CD14-positive monocyte (primary cell): ENCODE measurements at regions not wholly inside any gene's neighbourhood (a gene's known extent, or its start where the extent isn't known, plus 50 kb on each side); places are given as distances from the start of the nearest gene placed in this dataset.

ENCODE experiments used
- DNase-seq, 3 donors: peaks; one replicate each; pipeline ENCODE4 v3.0.0-alpha.2; 2011 to 2022
- H2AFZ ChIP-seq: 2 replicates; pipeline ENCODE4 v1.6.0; 2012; ENCODE audit warnings: mild to moderate bottlenecking, low read depth, low read length, inconsistent platforms; ENCODE audit not compliant: insufficient read depth, poor library complexity, severe bottlenecking
- H3K27ac ChIP-seq, 2 donors: 1 replicate in 1 of 2; 2 replicates in 1 of 2; pipeline ENCODE4 v1.5.1; 2012 to 2013; ENCODE audit warnings: low read length in 2 of 2, control low read depth in 1 of 2, inconsistent platforms in 1 of 2, low read depth in 1 of 2, mild to moderate bottlenecking in 1 of 2
- H3K27me3 ChIP-seq, 2 donors: one replicate each; pipeline versions ENCODE4 v1.6.0 to v1.6.1; 2011 to 2013; ENCODE audit warnings: low read length in 2 of 2; ENCODE audit not compliant: control insufficient read depth in 2 of 2, insufficient read depth in 2 of 2
- H3K36me3 ChIP-seq, 2 donors: replicated peaks in 1 of 2; 1 replicate in 1 of 2; 2 replicates in 1 of 2; pipeline versions ENCODE4 v1.5.1 to v1.6.1; 2012 to 2013; ENCODE audit warnings: low read length in 2 of 2, control low read depth in 1 of 2, inconsistent platforms in 1 of 2, mild to moderate bottlenecking in 1 of 2; ENCODE audit not compliant: insufficient read depth in 2 of 2, control insufficient read depth in 1 of 2
- H3K4me1 ChIP-seq, 2 donors: 1 replicate in 1 of 2; 2 replicates in 1 of 2; pipeline versions ENCODE4 v1.5.1 to v1.6.1; 2012 to 2013; ENCODE audit warnings: low read length in 2 of 2, control low read depth in 1 of 2, inconsistent platforms in 1 of 2, mild to moderate bottlenecking in 1 of 2, moderate library complexity in 1 of 2; ENCODE audit not compliant: insufficient read depth in 2 of 2, control insufficient read depth in 1 of 2
- H3K4me2 ChIP-seq: replicated peaks from 2 replicates; pipeline ENCODE3; 2012; ENCODE audit warnings: low read length, moderate library complexity, mild to moderate bottlenecking; ENCODE audit not compliant: poor library complexity, severe bottlenecking; ENCODE audit errors: extremely low read depth
- H3K4me3 ChIP-seq, 3 experiments: fragments of 200-600 bp in 1 of 3; sonication (generic) in 1 of 3; replicated peaks in 1 of 3; 1 replicate in 2 of 3; 2 replicates in 1 of 3; pipeline ENCODE4 v1.5.1; 2011 to 2013; ENCODE audit warnings: low read length in 3 of 3, mild to moderate bottlenecking in 3 of 3, control low read depth in 2 of 3, low read depth in 2 of 3, inconsistent platforms in 1 of 3, moderate library complexity in 1 of 3
- H3K79me2 ChIP-seq: 2 replicates; pipeline ENCODE4 v1.6.0; 2012; ENCODE audit warnings: mild to moderate bottlenecking, control low read depth, inconsistent platforms, low read length, moderate library complexity; ENCODE audit not compliant: insufficient read depth
- H3K9ac ChIP-seq: 2 replicates; pipeline ENCODE4 v1.6.0; 2017; ENCODE audit warnings: low read length, mild to moderate bottlenecking; ENCODE audit not compliant: insufficient read depth, poor library complexity, severe bottlenecking
- H3K9me3 ChIP-seq, 2 donors: replicated peaks in 1 of 2; 1 replicate in 1 of 2; 2 replicates in 1 of 2; pipeline versions ENCODE4 v1.5.1 to v1.6.1; 2012 to 2013; ENCODE audit warnings: low read length in 2 of 2, control low read depth in 1 of 2; ENCODE audit not compliant: control insufficient read depth in 1 of 2, insufficient read depth in 1 of 2
- H4K20me1 ChIP-seq: 2 replicates; pipeline ENCODE4 v1.6.0; 2012; ENCODE audit warnings: mild to moderate bottlenecking, low read length, control low read depth, moderate library complexity; ENCODE audit not compliant: insufficient read depth
- H3K27ac Mint-ChIP-seq, 7 donors: one replicate each; pipeline ENCODE4 v1.8.0; 2020; ENCODE audit warnings: mild to moderate bottlenecking in 7 of 7, mixed read lengths in 7 of 7, moderate library complexity in 6 of 7, inconsistent platforms in 2 of 7
- H3K27me3 Mint-ChIP-seq, 3 donors: one replicate each; pipeline ENCODE4 v1.8.0; 2021 to 2022; ENCODE audit warnings: low read depth in 3 of 3, mild to moderate bottlenecking in 3 of 3, mixed read lengths in 3 of 3, moderate library complexity in 3 of 3, inconsistent platforms in 1 of 3
- H3K36me3 Mint-ChIP-seq, 2 donors: one replicate each; pipeline ENCODE4 v1.8.0; 2020; ENCODE audit warnings: mixed read lengths in 2 of 2, inconsistent platforms in 1 of 2, mild to moderate bottlenecking in 1 of 2
- H3K4me1 Mint-ChIP-seq: one replicate; pipeline ENCODE4 v1.8.0; 2020; ENCODE audit warnings: mild to moderate bottlenecking, mixed read lengths
- H3K4me3 Mint-ChIP-seq, 2 donors: one replicate each; pipeline ENCODE4 v1.8.0; 2020; ENCODE audit warnings: mild to moderate bottlenecking in 2 of 2, mixed read lengths in 2 of 2, moderate library complexity in 1 of 2
- H3K9me3 Mint-ChIP-seq, 7 donors: one replicate each; pipeline ENCODE4 v1.8.0; 2020 to 2022; ENCODE audit warnings: mixed read lengths in 7 of 7, mild to moderate bottlenecking in 6 of 7, moderate library complexity in 6 of 7, inconsistent platforms in 2 of 7
- CTCF ChIP-seq: fragments of 200-600 bp; IDR thresholded peaks from one replicate; pipeline ENCODE4 v1.8.0; 2022; ENCODE audit warnings: antibody characterized with exemption, mild to moderate bottlenecking
- WGBS: methylation state at CpG from one replicate; pipeline ENCODE4 v1.1.5; 2013; ENCODE audit warnings: missing lambda C conversion rate; ENCODE audit not compliant: insufficient coverage; 5-methylcytosine and 5-hydroxymethylcytosine counted together
- intact Hi-C, 2 donors: fragments of 100-400 bp; cut with micrococcal nuclease; formaldehyde crosslinking; loops; one replicate each; pipeline versions ENCODE4 v1.15.0 to v1.15.1; 2023

GRCh38 chr2:21890716-21891115 lies 766.9 kb downstream of the TDRD15 start:
- peaks cover 0 to 11% (median 2%) of the 10 kb centered on the region in 7 donors for H3K9me3 Mint-ChIP-seq
- Histone ChIP-seq H3K27ac (no peak overlapping the region), H4K20me1 (no peaks in the 10 kb centered on the region), H3K4me3 (no peak overlapping the region), H3K4me1 (no peaks in the 10 kb centered on the region), H3K9me3 (peaks cover 0 to 12% of the 10 kb centered on the region in 2 donors), H3K79me2 (no peaks in the 10 kb centered on the region), H3K9ac (no peak overlapping the region), H2AFZ (no peak overlapping the region), H3K27me3 (no peaks in the 10 kb centered on the region), H3K4me2 (no peak overlapping the region), H3K36me3 (no peaks in the 10 kb centered on the region)
- intact Hi-C loops, result no loop called here
- H3K27ac Mint-ChIP-seq, result no peak overlapping the region
- TF ChIP-seq CTCF, result no peak
- H3K4me1 Mint-ChIP-seq, result no peaks in the 10 kb centered on the region
- no peak overlapping the region for H3K4me3 Mint-ChIP-seq
- H3K36me3 Mint-ChIP-seq, result no peaks in the 10 kb centered on the region
- DNase-seq, result no peak
- WGBS, result 89% methylated on average over 6 of the region's 6 CpGs
- H3K27me3 Mint-ChIP-seq, result peaks cover 0 to 2% (median 0%) of the 10 kb centered on the region in 3 donors

GRCh38 chr2:21891191-21891590 lies 767.4 kb downstream of the TDRD15 start:
- no peak overlapping the region for H3K9ac ChIP-seq
- TF ChIP-seq CTCF, result no peak
- Mint-ChIP-seq H3K27me3 (peaks cover 0 to 2% (median 0%) of the 10 kb centered on the region in 3 donors), H3K27ac (peak overlapping the region in 1 of 7 donors; percentile 56), H3K36me3 (no peaks in the 10 kb centered on the region), H3K4me3 (no peak overlapping the region), H3K9me3 (peaks cover 0 to 11% (median 2%) of the 10 kb centered on the region in 7 donors), H3K4me1 (no peaks in the 10 kb centered on the region)
- no peaks in the 10 kb centered on the region for H3K4me1 ChIP-seq
- H3K36me3 ChIP-seq, result no peaks in the 10 kb centered on the region
- H2AFZ ChIP-seq, result no peak overlapping the region
- H3K79me2 ChIP-seq, result no peaks in the 10 kb centered on the region
- no peak for DNase-seq
- no peaks in the 10 kb centered on the region for H3K27me3 ChIP-seq
- intact Hi-C loops, result no loop called here
- no peak overlapping the region for H3K4me3 ChIP-seq
- H3K9me3 ChIP-seq, result peaks cover 0 to 12% of the 10 kb centered on the region in 2 donors
- 80% methylated on average over 2 of the region's 5 CpGs for WGBS
- H4K20me1 ChIP-seq, result no peaks in the 10 kb centered on the region
- H3K4me2 ChIP-seq, result no peak overlapping the region
- H3K27ac ChIP-seq, result no peak overlapping the region
